ELF-1 (cell line): ENCODE measurements at regions not wholly inside any gene's neighbourhood (a gene's known extent, or its start where the extent isn't known, plus 50 kb on each side); places are given as distances from the start of the nearest gene placed in this dataset.
A peak's percentile ranks its signal among the peaks of the same experiment; 100 is the strongest.

Source experiments
- DNase-seq: peaks from one replicate; pipeline ENCODE4 v3.0.0-alpha.2; 2016; ENCODE audit warnings: low read depth, low spot score

GRCh38 chr13:84894749-84895148 lies 904.5 kb downstream of the SLITRK6 start:
- no peak for DNase-seq

GRCh38 chr13:84885868-84886267 lies 913.4 kb downstream of the SLITRK6 start:
- no peak for DNase-seq

DNA sequence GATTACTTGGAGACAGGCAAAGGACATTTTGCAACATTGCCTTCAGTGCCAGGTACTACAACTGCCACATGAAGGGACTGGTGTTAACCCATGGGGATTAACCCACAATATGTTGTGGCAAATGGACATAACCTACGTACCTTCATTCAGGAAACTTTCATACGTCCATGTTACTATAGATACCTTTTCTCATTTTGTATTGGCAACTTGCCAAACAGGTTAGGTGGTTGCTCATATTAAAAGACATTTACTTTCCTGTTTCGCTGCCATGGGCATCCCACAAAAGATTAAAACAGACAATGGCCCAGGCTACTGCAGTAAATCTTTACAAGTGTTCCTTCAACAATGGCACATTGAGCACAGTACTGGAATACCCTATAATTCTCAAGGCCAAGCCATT lies 925.3 kb downstream of the SLITRK6 start:
- no peak for DNase-seq

- peak; percentile 28 for DNase-seq
Measured at GRCh38 chr13:84870190-84870589, 929.0 kb downstream of the SLITRK6 start.

GRCh38 chr13:84867246-84867645 lies 932.0 kb downstream of the SLITRK6 start:
- DNase-seq = no peak

DNA sequence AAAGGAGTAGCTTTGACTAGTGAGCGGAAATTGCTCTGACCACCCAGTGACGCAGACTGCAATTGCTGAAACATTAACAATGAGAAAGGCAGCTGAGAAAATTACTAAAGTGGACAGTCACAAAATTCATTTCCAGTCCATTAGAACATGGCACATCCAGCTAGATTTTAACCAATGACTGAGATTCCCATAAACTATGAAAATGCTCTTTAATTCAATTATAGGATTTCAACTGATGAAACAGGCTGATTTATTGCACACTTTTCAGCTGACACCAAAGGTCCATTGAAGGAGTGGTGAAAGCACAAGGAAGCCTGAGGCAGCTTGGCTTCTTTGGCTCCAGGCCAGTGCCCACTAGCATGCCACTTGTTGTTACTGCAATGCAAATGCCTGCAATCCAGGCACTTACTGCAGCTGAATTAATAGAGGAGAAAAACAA lies 933.4 kb downstream of the SLITRK6 start:
- DNase-seq = peak; percentile 30

GRCh38 chr13:84864341-84864740 lies 934.9 kb downstream of the SLITRK6 start:
- DNase-seq = no peak

GRCh38 chr13:84847107-84847506 lies 952.1 kb downstream of the SLITRK6 start:
- no peak for DNase-seq

- no peak for DNase-seq
Measured at GRCh38 chr13:84845907-84846619, 953.2 kb downstream of the SLITRK6 start.

DNA sequence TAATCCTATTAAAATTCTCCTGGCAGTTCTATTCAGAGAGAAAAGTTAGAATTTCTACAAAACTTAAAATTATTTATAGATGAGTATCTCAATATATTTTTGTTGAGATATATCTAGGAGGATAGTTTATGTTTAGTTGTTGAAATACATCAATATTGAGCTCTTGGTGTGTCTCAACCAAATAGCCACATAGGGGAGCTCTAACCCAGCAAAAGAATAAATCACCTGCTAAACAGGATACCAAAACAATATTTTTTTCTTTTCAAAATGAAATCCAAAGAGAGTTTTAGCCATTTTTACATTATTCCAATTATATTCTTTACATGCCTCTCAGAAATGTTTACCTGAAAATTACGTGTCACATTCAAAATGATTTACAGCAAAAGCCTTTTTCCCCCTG lies 954.7 kb downstream of the SLITRK6 start:
- no peak for DNase-seq

DNA sequence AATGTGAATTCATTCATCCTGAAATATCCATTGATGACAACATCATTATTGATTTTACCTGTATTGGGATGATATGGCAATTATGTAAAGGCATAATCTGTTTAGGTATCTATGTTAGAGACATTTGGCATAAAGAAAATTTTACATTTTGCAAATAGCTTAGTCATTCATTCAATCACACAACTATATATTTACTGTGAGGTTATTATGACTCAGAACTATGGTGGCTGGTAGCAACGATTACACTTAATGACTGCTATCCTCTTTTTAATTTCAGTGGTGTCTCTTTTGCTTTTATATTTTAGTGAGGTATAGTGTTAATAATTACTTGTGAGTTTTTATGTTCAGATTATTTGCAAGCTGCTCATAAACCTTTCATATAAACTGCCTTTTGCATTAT lies 955.9 kb downstream of the SLITRK6 start:
- DNase-seq = no peak

DNA sequence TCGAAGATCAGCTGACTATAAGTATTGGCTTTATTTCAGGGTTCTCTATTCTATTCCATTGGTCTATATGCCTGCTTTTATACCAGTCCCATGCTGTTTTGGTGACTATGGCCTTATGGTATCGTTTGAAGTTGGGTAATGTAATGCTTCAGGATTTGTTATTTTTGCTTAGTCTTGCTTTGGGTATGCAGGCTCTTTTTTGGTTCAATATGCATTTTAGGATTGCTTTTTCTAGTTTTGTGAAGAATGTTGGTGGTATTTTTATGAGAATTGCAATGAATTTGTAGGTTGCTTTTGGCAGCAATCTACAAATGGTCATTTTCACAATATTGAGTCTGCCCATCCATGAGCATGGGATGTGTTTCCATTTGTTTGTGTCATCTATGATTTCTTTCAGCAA lies 951.9 kb upstream of the SLITRK1 start:
- no peak for DNase-seq

DNA sequence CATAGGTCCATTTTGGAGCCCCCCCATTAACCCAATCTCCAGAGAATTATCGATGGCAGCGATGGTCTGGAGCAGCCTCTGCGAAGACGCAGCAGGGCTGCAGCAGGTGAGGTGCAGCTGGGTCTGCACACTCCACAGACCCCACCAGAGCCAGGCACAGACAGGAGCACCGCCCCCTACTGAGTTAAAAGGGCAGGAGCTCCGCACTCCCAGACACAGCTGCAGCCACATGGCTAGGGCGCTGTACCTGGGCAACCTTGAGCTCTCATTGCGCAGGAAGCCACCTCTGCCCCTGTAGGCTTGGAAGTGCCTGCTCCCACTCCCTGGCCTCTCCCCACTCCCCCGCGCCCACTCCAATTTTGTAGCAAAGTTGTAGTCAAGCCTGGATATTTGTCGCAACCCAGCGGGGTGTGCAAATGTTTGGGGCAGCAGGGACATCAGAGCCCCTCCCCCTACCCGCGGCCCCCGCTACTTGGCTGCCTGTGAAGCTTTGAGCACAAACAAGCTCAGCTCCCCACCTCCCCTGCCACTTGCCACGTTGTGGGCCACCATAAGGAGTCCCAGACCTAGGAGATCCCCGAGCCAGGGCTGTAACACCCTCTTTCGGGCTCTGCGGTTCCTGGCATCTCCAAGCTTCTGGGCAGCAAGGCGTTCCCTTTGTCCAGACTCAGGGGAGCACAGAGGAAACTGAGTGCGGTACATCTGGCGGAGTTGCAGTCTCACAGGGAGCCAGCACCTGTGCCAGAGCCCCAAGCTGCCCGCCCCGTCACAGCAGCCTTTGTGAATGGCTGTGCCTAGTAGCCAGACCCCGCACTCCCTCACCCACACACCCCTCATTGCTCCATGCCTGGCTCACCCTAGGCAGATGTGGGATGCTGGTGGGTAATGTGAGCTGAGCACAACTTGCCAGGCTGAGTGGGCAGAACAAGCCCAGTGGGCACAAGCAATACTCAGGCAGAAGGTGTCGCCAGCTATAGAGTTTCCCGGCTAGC lies 949.7 kb upstream of the SLITRK1 start:
- peak; percentile 22 for DNase-seq

DNA sequence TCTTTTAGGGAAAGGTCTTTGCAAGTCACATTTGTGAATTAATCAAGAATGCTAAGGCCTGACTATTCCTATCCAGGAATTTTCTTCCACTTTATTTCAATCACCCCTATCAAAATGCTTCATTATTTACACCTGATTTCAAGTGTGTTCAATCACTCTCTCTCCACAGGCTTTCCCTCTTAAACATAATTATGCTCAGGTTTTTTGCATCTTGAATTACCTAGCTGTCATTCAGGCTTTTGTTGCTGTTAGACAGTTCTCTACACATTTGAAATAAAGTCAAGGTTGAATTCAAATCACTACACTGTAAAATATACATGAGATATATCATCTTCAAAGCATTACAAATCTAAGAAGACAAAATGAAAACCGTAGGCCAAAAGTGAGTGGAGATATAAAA lies 941.3 kb upstream of the SLITRK1 start:
- no peak for DNase-seq

GRCh38 chr13:84821261-84821660 lies 939.0 kb upstream of the SLITRK1 start:
- no peak for DNase-seq

GRCh38 chr13:84816567-84817105 lies 934.4 kb upstream of the SLITRK1 start:
- no peak for DNase-seq

- no peak for DNase-seq
Measured at GRCh38 chr13:84812789-84813188, 930.5 kb upstream of the SLITRK1 start.

DNA sequence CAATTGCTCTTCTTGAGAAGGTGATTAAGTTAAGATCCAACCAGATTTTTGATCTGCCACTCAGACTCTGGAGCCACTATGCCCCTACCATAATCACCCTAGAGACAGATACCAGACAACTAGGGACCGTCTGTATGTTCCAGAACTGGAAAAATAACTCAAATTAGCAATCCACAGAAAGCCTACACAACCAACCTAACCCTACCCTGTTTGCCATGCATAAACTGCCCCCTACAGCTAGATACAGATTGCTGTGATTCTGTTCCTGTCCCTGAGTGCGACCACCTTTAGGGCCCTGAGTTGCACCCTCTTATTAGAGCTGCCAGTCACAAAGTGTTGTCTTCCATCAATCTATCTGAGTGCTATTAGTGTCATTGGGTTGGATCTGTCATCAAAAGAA lies 929.8 kb upstream of the SLITRK1 start:
- no peak for DNase-seq

DNA sequence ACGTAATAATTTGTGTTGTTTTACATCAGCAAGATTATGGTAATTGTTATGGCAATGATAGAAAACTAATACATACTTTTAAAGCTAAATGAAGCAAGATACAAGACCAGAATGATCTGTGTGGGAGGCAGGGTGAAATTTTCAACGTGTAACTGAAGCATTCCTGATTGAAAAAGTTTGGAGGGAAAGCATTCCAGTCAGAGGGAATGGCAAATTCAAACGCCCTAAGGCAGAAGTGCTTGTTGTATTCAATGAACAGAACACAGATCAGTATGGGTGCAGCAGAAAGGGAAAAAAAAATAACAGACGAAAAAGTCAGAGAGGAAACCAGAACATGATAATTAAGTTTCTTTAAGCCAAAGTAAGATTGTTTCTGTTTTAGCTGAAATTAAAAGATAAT lies 928.5 kb upstream of the SLITRK1 start:
- peak; percentile 63 for DNase-seq

- DNase-seq = no peak
Measured at GRCh38 chr13:84802073-84802472, 919.8 kb upstream of the SLITRK1 start.

DNA sequence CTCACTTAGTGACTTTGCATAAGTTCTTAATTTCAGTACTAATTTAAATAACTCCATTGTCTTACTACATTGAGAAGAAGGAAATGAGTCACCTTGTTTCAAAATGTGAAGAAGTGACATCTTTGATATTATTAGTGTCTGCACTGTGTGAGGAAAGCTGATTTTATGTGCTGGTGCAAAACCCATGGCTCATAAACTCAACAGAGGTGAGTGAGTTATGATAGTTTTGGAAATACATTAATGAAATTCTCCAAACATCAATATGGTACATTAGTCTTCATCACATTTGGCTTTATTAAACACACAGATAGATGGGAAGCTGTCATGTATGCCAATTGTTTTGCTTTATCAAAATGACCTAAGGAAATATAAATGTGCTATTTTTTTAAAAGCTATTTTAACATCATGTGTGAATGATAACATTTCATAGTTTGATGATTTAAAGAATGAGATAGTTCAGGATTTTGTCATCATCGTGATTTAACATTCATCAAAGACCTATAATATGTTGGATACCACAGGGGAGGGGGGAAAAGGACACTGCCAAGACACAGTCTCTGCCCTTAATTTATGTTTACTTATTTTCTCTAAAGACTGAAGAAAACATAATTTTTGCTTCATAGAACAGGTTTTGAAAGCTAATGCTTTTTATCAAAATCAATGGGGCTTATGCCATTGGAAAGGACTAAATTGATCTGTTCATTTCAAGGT lies 902.3 kb upstream of the SLITRK1 start:
- DNase-seq = no peak

DNA sequence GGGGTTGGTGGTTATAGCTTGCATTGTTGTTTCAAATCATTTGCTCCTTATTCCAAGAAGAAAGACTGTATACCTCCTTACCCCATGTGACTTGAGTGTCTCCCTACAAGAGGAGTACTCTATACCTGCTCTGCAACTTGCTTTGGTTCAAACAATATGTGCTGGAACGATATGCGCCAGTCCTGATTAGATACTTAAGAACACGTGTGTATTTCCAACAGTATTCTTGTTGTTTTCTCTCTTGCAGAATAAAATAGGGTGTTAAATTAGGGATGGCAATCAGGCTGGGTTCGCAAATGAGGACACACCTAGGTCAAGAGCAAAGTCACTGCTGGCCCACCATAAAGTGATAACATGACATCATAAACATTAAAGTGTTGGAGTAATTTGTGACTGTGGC lies 895.0 kb upstream of the SLITRK1 start:
- DNase-seq = no peak
